GM23338 (cell line): ENCODE measurements at regions not wholly inside any gene's neighbourhood (a gene's known extent, or its start where the extent isn't known, plus 50 kb on each side); places are given as distances from the start of the nearest gene placed in this dataset.

Experiments used
- ATAC-seq: fragments of 200-7000 bp; cut with Tn5 transposase; 3 replicates; pipeline ENCODE4 v1.9.1; 2020
- DNase-seq: peaks from one replicate; pipeline ENCODE4 v3.0.0-alpha.2; 2015; ENCODE audit warnings: low spot score
- H2AFZ ChIP-seq: fragments of 200-600 bp; sonication (generic); 2 replicates; pipeline ENCODE4 v1.8.0; 2016; ENCODE audit warnings: antibody characterized with exemption, mild to moderate bottlenecking, moderate library complexity
- H3F3A ChIP-seq: fragments of 200-600 bp; sonication (generic); replicated peaks from 2 replicates; pipeline ENCODE4 v1.8.0; 2017; ENCODE audit warnings: antibody characterized with exemption, mixed run types, low read depth
- H3K27ac ChIP-seq: fragments of 200-600 bp; sonication (generic); 2 replicates; pipeline ENCODE4 v1.6.1; 2016; ENCODE audit warnings: low read depth
- H3K27me3 ChIP-seq: fragments of 200-600 bp; sonication (generic); 2 replicates; pipeline ENCODE4 v1.8.0; 2016; ENCODE audit warnings: mild to moderate bottlenecking, mixed run types, moderate library complexity; ENCODE audit not compliant: insufficient read depth
- H3K36me3 ChIP-seq: fragments of 200-600 bp; sonication (generic); 2 replicates; pipeline ENCODE4 v1.8.0; 2016; ENCODE audit warnings: mild to moderate bottlenecking; ENCODE audit not compliant: insufficient read depth
- H3K4me1 ChIP-seq: fragments of 200-600 bp; sonication (generic); 2 replicates; pipeline ENCODE4 v1.8.0; 2016; ENCODE audit warnings: mild to moderate bottlenecking, moderate library complexity; ENCODE audit not compliant: insufficient read depth
- H3K4me2 ChIP-seq: fragments of 200-600 bp; sonication (generic); 2 replicates; pipeline ENCODE4 v1.7.1; 2017; ENCODE audit warnings: mixed run types
- H3K4me3 ChIP-seq: fragments of 200-600 bp; sonication (generic); 2 replicates; pipeline ENCODE4 v1.6.1; 2016; ENCODE audit warnings: mixed run types
- H3K79me2 ChIP-seq: fragments of 200-600 bp; sonication (generic); replicated peaks from 2 replicates; pipeline ENCODE4 v1.8.0; 2017; ENCODE audit warnings: mild to moderate bottlenecking; ENCODE audit not compliant: insufficient read depth
- H3K9me2 ChIP-seq: fragments of 200-600 bp; sonication (generic); 2 replicates; pipeline ENCODE4 v1.8.0; 2017; ENCODE audit not compliant: insufficient read depth
- H4K20me1 ChIP-seq: fragments of 200-600 bp; sonication (generic); replicated peaks from 2 replicates; pipeline ENCODE4 v1.8.0; 2017; ENCODE audit warnings: mild to moderate bottlenecking; ENCODE audit not compliant: insufficient read depth
- H3K27ac Mint-ChIP-seq: 2 replicates; pipeline ENCODE4 v1.8.0; 2020; ENCODE audit warnings: inconsistent platforms, mild to moderate bottlenecking, moderate library complexity, mixed read lengths
- H3K27me3 Mint-ChIP-seq: 3 replicates; pipeline ENCODE4 v1.8.0; 2022; ENCODE audit warnings: low read depth, mild to moderate bottlenecking, moderate library complexity, mixed read lengths, inconsistent platforms; ENCODE audit not compliant: insufficient read depth, poor library complexity
- H3K36me3 Mint-ChIP-seq: 3 replicates; pipeline ENCODE4 v1.8.0; 2021; ENCODE audit warnings: low read depth, mild to moderate bottlenecking, inconsistent platforms, moderate library complexity, mixed read lengths
- H3K4me1 Mint-ChIP-seq: 3 replicates; pipeline ENCODE4 v1.8.0; 2020; ENCODE audit warnings: mild to moderate bottlenecking, inconsistent platforms, mixed read lengths
- H3K4me3 Mint-ChIP-seq: 3 replicates; pipeline ENCODE4 v1.8.0; 2021; ENCODE audit warnings: moderate library complexity, mild to moderate bottlenecking, inconsistent platforms, mixed read lengths
- H3K9me3 Mint-ChIP-seq: 3 replicates; pipeline ENCODE4 v1.8.0; 2020; ENCODE audit warnings: moderate library complexity, mild to moderate bottlenecking, inconsistent platforms, mixed read lengths
- CREB1 ChIP-seq: fragments of 250-450 bp; sonication (Bioruptor Pico); IDR thresholded peaks from 2 replicates; pipeline ENCODE4 v1.5.0; 2020; ENCODE audit warnings: low read depth, mild to moderate bottlenecking, moderate library complexity
- JUNB ChIP-seq: IDR thresholded peaks from one replicate; pipeline ENCODE4 v1.6.1; 2016; ENCODE audit warnings: antibody characterized with exemption; ENCODE audit not compliant: unreplicated experiment
- NANOG ChIP-seq: IDR thresholded peaks from 2 replicates; pipeline ENCODE4 v1.6.1; 2016; ENCODE audit warnings: antibody characterized with exemption, borderline replicate concordance
- ZNF114 ChIP-seq: fragments of 250-450 bp; sonication (Bioruptor Pico); IDR thresholded peaks from 2 replicates; pipeline ENCODE4 v1.5.0; 2020; ENCODE audit warnings: mild to moderate bottlenecking, moderate library complexity
- TF ChIP-seq, protein P1 (sequence below): fragments of 250-450 bp; sonication (Bioruptor Pico); IDR thresholded peaks from 2 replicates; pipeline ENCODE4 v1.5.0; 2020; ENCODE audit warnings: mild to moderate bottlenecking, moderate library complexity

- TF ChIP-seq, protein P1, sequence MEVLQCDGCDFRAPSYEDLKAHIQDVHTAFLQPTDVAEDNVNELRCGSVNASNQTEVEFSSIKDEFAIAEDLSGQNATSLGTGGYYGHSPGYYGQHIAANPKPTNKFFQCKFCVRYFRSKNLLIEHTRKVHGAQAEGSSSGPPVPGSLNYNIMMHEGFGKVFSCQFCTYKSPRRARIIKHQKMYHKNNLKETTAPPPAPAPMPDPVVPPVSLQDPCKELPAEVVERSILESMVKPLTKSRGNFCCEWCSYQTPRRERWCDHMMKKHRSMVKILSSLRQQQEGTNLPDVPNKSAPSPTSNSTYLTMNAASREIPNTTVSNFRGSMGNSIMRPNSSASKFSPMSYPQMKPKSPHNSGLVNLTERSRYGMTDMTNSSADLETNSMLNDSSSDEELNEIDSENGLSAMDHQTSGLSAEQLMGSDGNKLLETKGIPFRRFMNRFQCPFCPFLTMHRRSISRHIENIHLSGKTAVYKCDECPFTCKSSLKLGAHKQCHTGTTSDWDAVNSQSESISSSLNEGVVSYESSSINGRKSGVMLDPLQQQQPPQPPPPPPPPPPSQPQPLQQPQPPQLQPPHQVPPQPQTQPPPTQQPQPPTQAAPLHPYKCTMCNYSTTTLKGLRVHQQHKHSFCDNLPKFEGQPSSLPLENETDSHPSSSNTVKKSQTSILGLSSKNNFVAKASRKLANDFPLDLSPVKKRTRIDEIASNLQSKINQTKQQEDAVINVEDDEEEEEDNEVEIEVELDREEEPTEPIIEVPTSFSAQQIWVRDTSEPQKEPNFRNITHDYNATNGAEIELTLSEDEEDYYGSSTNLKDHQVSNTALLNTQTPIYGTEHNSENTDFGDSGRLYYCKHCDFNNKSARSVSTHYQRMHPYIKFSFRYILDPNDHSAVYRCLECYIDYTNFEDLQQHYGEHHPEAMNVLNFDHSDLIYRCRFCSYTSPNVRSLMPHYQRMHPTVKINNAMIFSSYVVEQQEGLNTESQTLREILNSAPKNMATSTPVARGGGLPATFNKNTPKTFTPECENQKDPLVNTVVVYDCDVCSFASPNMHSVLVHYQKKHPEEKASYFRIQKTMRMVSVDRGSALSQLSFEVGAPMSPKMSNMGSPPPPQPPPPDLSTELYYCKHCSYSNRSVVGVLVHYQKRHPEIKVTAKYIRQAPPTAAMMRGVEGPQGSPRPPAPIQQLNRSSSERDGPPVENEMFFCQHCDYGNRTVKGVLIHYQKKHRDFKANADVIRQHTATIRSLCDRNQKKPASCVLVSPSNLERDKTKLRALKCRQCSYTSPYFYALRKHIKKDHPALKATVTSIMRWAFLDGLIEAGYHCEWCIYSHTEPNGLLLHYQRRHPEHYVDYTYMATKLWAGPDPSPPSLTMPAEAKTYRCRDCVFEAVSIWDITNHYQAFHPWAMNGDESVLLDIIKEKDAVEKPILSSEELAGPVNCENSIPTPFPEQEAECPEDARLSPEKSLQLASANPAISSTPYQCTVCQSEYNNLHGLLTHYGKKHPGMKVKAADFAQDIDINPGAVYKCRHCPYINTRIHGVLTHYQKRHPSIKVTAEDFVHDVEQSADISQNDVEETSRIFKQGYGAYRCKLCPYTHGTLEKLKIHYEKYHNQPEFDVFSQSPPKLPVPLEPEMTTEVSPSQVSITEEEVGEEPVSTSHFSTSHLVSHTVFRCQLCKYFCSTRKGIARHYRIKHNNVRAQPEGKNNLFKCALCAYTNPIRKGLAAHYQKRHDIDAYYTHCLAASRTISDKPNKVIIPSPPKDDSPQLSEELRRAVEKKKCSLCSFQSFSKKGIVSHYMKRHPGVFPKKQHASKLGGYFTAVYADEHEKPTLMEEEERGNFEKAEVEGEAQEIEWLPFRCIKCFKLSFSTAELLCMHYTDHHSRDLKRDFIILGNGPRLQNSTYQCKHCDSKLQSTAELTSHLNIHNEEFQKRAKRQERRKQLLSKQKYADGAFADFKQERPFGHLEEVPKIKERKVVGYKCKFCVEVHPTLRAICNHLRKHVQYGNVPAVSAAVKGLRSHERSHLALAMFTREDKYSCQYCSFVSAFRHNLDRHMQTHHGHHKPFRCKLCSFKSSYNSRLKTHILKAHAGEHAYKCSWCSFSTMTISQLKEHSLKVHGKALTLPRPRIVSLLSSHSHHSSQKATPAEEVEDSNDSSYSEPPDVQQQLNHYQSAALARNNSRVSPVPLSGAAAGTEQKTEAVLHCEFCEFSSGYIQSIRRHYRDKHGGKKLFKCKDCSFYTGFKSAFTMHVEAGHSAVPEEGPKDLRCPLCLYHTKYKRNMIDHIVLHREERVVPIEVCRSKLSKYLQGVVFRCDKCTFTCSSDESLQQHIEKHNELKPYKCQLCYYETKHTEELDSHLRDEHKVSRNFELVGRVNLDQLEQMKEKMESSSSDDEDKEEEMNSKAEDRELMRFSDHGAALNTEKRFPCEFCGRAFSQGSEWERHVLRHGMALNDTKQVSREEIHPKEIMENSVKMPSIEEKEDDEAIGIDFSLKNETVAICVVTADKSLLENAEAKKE, result no peak
- TF ChIP-seq NANOG, result no peak
- TF ChIP-seq JUNB, result no peak
Observed at GRCh38 chr2:180364719-180365118, 357.6 kb upstream of the CWC22 start (continued).

- Histone ChIP-seq H3K36me3 (no peaks in the 10 kb centered on the region), H3K4me1 (no peaks in the 10 kb centered on the region), H3K4me2 (no peak overlapping the region), H2AFZ (no peak overlapping the region; the same call in 1 of the 2 replicates), H3K79me2 (no peaks in the 10 kb centered on the region), H3F3A (no peaks in the 10 kb centered on the region), H3K27ac (no peak overlapping the region), H3K9me2 (no peaks in the 10 kb centered on the region), H3K27me3 (no peaks in the 10 kb centered on the region), H4K20me1 (no peaks in the 10 kb centered on the region), H3K4me3 (no peak overlapping the region)
- no peak overlapping the region for H3K4me3 Mint-ChIP-seq
- H3K27ac Mint-ChIP-seq, result no peak overlapping the region
- H3K27me3 Mint-ChIP-seq, result no peaks in the 10 kb centered on the region
- peaks cover 2% of the 10 kb centered on the region; the same call in 1 of the 3 replicates for H3K4me1 Mint-ChIP-seq
- DNase-seq (no peak), ATAC-seq (no peak)
- H3K36me3 Mint-ChIP-seq, result no peaks in the 10 kb centered on the region
- TF ChIP-seq CREB1 (no peak), ZNF114 (CRISPR knock-in tag) (no peak)
- no peaks in the 10 kb centered on the region; the same call in 2 of the 3 replicates for H3K9me3 Mint-ChIP-seq
Observed at GRCh38 chr2:180360283-180360618, 353.2 kb upstream of the CWC22 start.
